ENCODE measurements at regions not wholly inside any gene's neighbourhood (a gene's known extent, or its start where the extent isn't known, plus 50 kb on each side); places are given as distances from the start of the nearest gene placed in this dataset.
A peak's percentile ranks its signal among the peaks of the same experiment; 100 is the strongest.

GRCh38 chr16:54402270-54402669, 115.7 kb upstream of the IRX3 start:
- peaks cover 0 to 2% (median 0%) of the 10 kb centered on the region in 6 donors for H3K9me3 Mint-ChIP-seq
- H3K4me3 Mint-ChIP-seq = no peak overlapping the region
- no peaks in the 10 kb centered on the region for H3K36me3 Mint-ChIP-seq
- H3K4me1 Mint-ChIP-seq = no peaks in the 10 kb centered on the region
- H3K27me3 Mint-ChIP-seq (ENCODE audit: low read depth in 3 of 3) = peaks cover 0 to 6% (median 5%) of the 10 kb centered on the region in 3 donors
- no peak for DNase-seq
- no peak overlapping the region for H3K27ac Mint-ChIP-seq

GRCh38 chr16:54400261-54400660, 113.7 kb upstream of the IRX3 start:
- no peak for DNase-seq
- H3K36me3 Mint-ChIP-seq = no peaks in the 10 kb centered on the region
- no peak overlapping the region for H3K27ac Mint-ChIP-seq
- no peaks in the 10 kb centered on the region for H3K4me1 Mint-ChIP-seq
- H3K4me3 Mint-ChIP-seq = no peak overlapping the region
- H3K9me3 Mint-ChIP-seq = no peaks in the 10 kb centered on the region
- H3K27me3 Mint-ChIP-seq (ENCODE audit: low read depth in 3 of 3) = peaks cover 2 to 12% (median 5%) of the 10 kb centered on the region in 3 donors

GRCh38 chr16:54398986-54399385, 112.4 kb upstream of the IRX3 start:
- Mint-ChIP-seq H3K9me3 (peaks cover 0 to 1% (median 0%) of the 10 kb centered on the region in 6 donors), H3K27ac (no peak overlapping the region), H3K36me3 (no peaks in the 10 kb centered on the region), H3K27me3 (ENCODE audit: low read depth in 3 of 3) (peaks cover 2 to 12% (median 7%) of the 10 kb centered on the region in 3 donors), H3K4me1 (no peaks in the 10 kb centered on the region), H3K4me3 (no peak overlapping the region)
- no peak for DNase-seq

GRCh38 chr16:54397838-54398237, 111.3 kb upstream of the IRX3 start:
- Mint-ChIP-seq H3K36me3 (no peaks in the 10 kb centered on the region), H3K27ac (no peak overlapping the region), H3K9me3 (peaks cover 0 to 1% (median 0%) of the 10 kb centered on the region in 6 donors), H3K4me3 (no peak overlapping the region), H3K27me3 (ENCODE audit: low read depth in 3 of 3) (peaks cover 2 to 14% (median 4%) of the 10 kb centered on the region in 3 donors), H3K4me1 (no peaks in the 10 kb centered on the region)
- no peak for DNase-seq

GRCh38 chr16:54397190-54397835, 110.7 kb upstream of the IRX3 start:
- Mint-ChIP-seq H3K27me3 (ENCODE audit: low read depth in 3 of 3) (peaks cover 2 to 14% (median 4%) of the 10 kb centered on the region in 3 donors), H3K4me3 (no peak overlapping the region), H3K27ac (no peak overlapping the region), H3K4me1 (no peaks in the 10 kb centered on the region), H3K36me3 (no peaks in the 10 kb centered on the region), H3K9me3 (peaks cover 0 to 1% (median 0%) of the 10 kb centered on the region in 6 donors)
- no peak for DNase-seq

GRCh38 chr16:54389836-54390494, 103.4 kb upstream of the IRX3 start:
- Mint-ChIP-seq H3K27ac (no peak overlapping the region), H3K9me3 (peaks cover 0 to 1% (median 0%) of the 10 kb centered on the region in 6 donors), H3K4me3 (no peak overlapping the region), H3K36me3 (no peaks in the 10 kb centered on the region), H3K27me3 (ENCODE audit: low read depth in 3 of 3) (peaks cover 3 to 6% (median 5%) of the 10 kb centered on the region in 3 donors), H3K4me1 (no peaks in the 10 kb centered on the region)
- no peak for DNase-seq

- DNase-seq = no peak
- Mint-ChIP-seq H3K4me3 (no peak overlapping the region), H3K27ac (no peak overlapping the region), H3K36me3 (no peaks in the 10 kb centered on the region), H3K9me3 (peaks cover 0 to 5% (median under 1%) of the 10 kb centered on the region in 6 donors), H3K27me3 (ENCODE audit: low read depth in 3 of 3) (peaks cover 2 to 9% (median 7%) of the 10 kb centered on the region in 3 donors), H3K4me1 (no peaks in the 10 kb centered on the region)
These were observed 98.6 kb upstream of the IRX3 start for GRCh38 chr16:54385141-54385540.

GRCh38 chr16:54381601-54382313, 95.2 kb upstream of the IRX3 start:
- Mint-ChIP-seq H3K27ac (no peak overlapping the region), H3K9me3 (peaks cover 0 to 16% (median 7%) of the 10 kb centered on the region in 6 donors), H3K27me3 (ENCODE audit: low read depth in 3 of 3) (peaks cover 6 to 10% (median 9%) of the 10 kb centered on the region in 3 donors), H3K4me3 (no peak overlapping the region), H3K36me3 (peaks cover 0 to 4% (median 0%) of the 10 kb centered on the region in 3 donors), H3K4me1 (no peaks in the 10 kb centered on the region)
- no peak for DNase-seq

- Mint-ChIP-seq H3K9me3 (peaks cover 0 to 40% (median 7%) of the 10 kb centered on the region in 6 donors), H3K36me3 (peaks cover 0 to 4% (median 0%) of the 10 kb centered on the region in 3 donors), H3K27ac (no peak overlapping the region), H3K4me1 (peaks cover 12 to 27% of the 10 kb centered on the region in 2 donors), H3K27me3 (ENCODE audit: low read depth in 3 of 3) (peaks cover 9 to 33% (median 10%) of the 10 kb centered on the region in 3 donors), H3K4me3 (peak overlapping the region in 1 of 5 donors; percentile 31)
- no peak for DNase-seq
These were observed 88.5 kb upstream of the IRX3 start for GRCh38 chr16:54375071-54375470.

- peaks cover 7 to 30% (median 9%) of the 10 kb centered on the region in 3 donors for H3K27me3 Mint-ChIP-seq (ENCODE audit: low read depth in 3 of 3)
- H3K36me3 Mint-ChIP-seq = no peaks in the 10 kb centered on the region
- H3K4me3 Mint-ChIP-seq = peak overlapping the region in 4 of 5 donors; percentile 14 to 25 (median 22)
- peaks cover 12 to 27% of the 10 kb centered on the region in 2 donors for H3K4me1 Mint-ChIP-seq
- peaks cover 0 to 29% (median 5%) of the 10 kb centered on the region in 6 donors for H3K9me3 Mint-ChIP-seq
- peak overlapping the region in 1 of 6 donors; percentile 40 for H3K27ac Mint-ChIP-seq
- DNase-seq = peak; percentile 2 to 23 (median 10)
These were observed 87.2 kb upstream of the IRX3 start for GRCh38 chr16:54373534-54374520.

- H3K9me3 Mint-ChIP-seq = peaks cover 0 to 22% (median 0%) of the 10 kb centered on the region in 6 donors
- no peak overlapping the region for H3K27ac Mint-ChIP-seq
- H3K4me1 Mint-ChIP-seq = peaks cover 12 to 27% of the 10 kb centered on the region in 2 donors
- no peaks in the 10 kb centered on the region for H3K36me3 Mint-ChIP-seq
- DNase-seq = no peak
- H3K4me3 Mint-ChIP-seq = no peak overlapping the region
- peaks cover 6 to 25% (median 11%) of the 10 kb centered on the region in 3 donors for H3K27me3 Mint-ChIP-seq (ENCODE audit: low read depth in 3 of 3)
These were observed 83.9 kb upstream of the IRX3 start for GRCh38 chr16:54370278-54371040.

- Mint-ChIP-seq H3K4me1 (peaks cover 12 to 24% of the 10 kb centered on the region in 2 donors), H3K27me3 (ENCODE audit: low read depth in 3 of 3) (peaks cover 4 to 21% (median 9%) of the 10 kb centered on the region in 3 donors), H3K27ac (no peak overlapping the region), H3K9me3 (peaks cover 0 to 16% (median 0%) of the 10 kb centered on the region in 6 donors), H3K36me3 (no peaks in the 10 kb centered on the region), H3K4me3 (no peak overlapping the region)
- DNase-seq = no peak
These were observed 83.3 kb upstream of the IRX3 start for GRCh38 chr16:54369861-54370260.

All from immature natural killer cell (primary cell).